GM19324 (cell line): ENCODE measurements at regions not wholly inside any gene's neighbourhood (a gene's known extent, or its start where the extent isn't known, plus 50 kb on each side); places are given as distances from the start of the nearest gene placed in this dataset.
"Not testable (repeated sequence)": the region's sequence is repeated elsewhere in the genome, so short reads cannot be mapped to it uniquely, and the experiment has no call there.

Source experiments
- ATAC-seq: cut with Tn5 transposase; IDR thresholded peaks from one replicate; pipeline ENCODE4 v1.9.1; 2021; ENCODE audit warnings: mild to moderate bottlenecking, moderate library complexity; ENCODE audit not compliant: unreplicated experiment, low FRiP score

- no peak for ATAC-seq
Observed at GRCh38 chr21:20010691-20011200, 987.5 kb upstream of the NCAM2 start.

GRCh38 chr21:20013851-20014250 lies 984.4 kb upstream of the NCAM2 start:
- no peak for ATAC-seq

- no peak for ATAC-seq
Observed at GRCh38 chr21:20016435-20017005, 981.7 kb upstream of the NCAM2 start.

GRCh38 chr21:20020026-20020425 lies 978.2 kb upstream of the NCAM2 start:
- ATAC-seq: no peak

GRCh38 chr21:20023193-20023592 lies 975.0 kb upstream of the NCAM2 start:
- ATAC-seq: no peak

- no peak for ATAC-seq
Observed at GRCh38 chr21:20024741-20025140, 973.5 kb upstream of the NCAM2 start.

- no peak for ATAC-seq
Observed at GRCh38 chr21:20026543-20026942, 971.7 kb upstream of the NCAM2 start.

GRCh38 chr21:20030390-20030789 lies 967.8 kb upstream of the NCAM2 start:
- ATAC-seq: no peak

- ATAC-seq: no peak
Observed at GRCh38 chr21:20031807-20032206, 966.4 kb upstream of the NCAM2 start.

- no peak for ATAC-seq
Observed at GRCh38 chr21:20040768-20041167, 957.4 kb upstream of the NCAM2 start.

- no peak for ATAC-seq
Observed at GRCh38 chr21:20045197-20045596, 953.0 kb upstream of the NCAM2 start.

- not testable (repeated sequence) for ATAC-seq
Observed at GRCh38 chr21:20048130-20048837, 949.9 kb upstream of the NCAM2 start.

- no peak for ATAC-seq
Observed at GRCh38 chr21:20083336-20083735, 914.9 kb upstream of the NCAM2 start.

- no peak for ATAC-seq
Observed at GRCh38 chr21:20083925-20084324, 914.3 kb upstream of the NCAM2 start.

- no peak for ATAC-seq
Observed at GRCh38 chr21:20086508-20086907, 911.7 kb upstream of the NCAM2 start.

- ATAC-seq: no peak
Observed at GRCh38 chr21:20106368-20106767, 891.8 kb upstream of the NCAM2 start.

- no peak for ATAC-seq
Observed at GRCh38 chr21:20108016-20108415, 890.2 kb upstream of the NCAM2 start.

- ATAC-seq: no peak
Observed at GRCh38 chr21:20108976-20109540, 889.2 kb upstream of the NCAM2 start.

GRCh38 chr21:20110368-20110767 lies 887.8 kb upstream of the NCAM2 start:
- no peak for ATAC-seq

- ATAC-seq: no peak
Observed at GRCh38 chr21:20151741-20152140, 846.5 kb upstream of the NCAM2 start.

GRCh38 chr21:20163167-20163566 lies 835.0 kb upstream of the NCAM2 start:
- no peak for ATAC-seq

- ATAC-seq: no peak
Observed at GRCh38 chr21:20167059-20167458, 831.1 kb upstream of the NCAM2 start.
